HG02571 (cell line): ENCODE measurements at regions not wholly inside any gene's neighbourhood (a gene's known extent, or its start where the extent isn't known, plus 50 kb on each side); places are given as distances from the start of the nearest gene placed in this dataset.
A peak's percentile ranks its signal among the peaks of the same experiment; 100 is the strongest.

Experiments
- ATAC-seq: cut with Tn5 transposase; IDR thresholded peaks from one replicate; pipeline ENCODE4 v1.9.1; 2021; ENCODE audit warnings: mild to moderate bottlenecking, moderate library complexity; ENCODE audit not compliant: unreplicated experiment

- no peak for ATAC-seq
These were observed 574.3 kb upstream of the GHITM start for GRCh38 chr10:83564889-83565588.

GRCh38 chr10:83572036-83572435, 567.3 kb upstream of the GHITM start:
- ATAC-seq, result no peak

- ATAC-seq, result no peak
These were observed 564.5 kb upstream of the GHITM start for GRCh38 chr10:83574770-83575169.

GRCh38 chr10:83577421-83577820, 561.9 kb upstream of the GHITM start:
- no peak for ATAC-seq

GRCh38 chr10:83580373-83581012, 558.8 kb upstream of the GHITM start:
- ATAC-seq, result no peak

GRCh38 chr10:83582407-83583095, 556.8 kb upstream of the GHITM start:
- ATAC-seq, result no peak

- ATAC-seq, result no peak
These were observed 553.6 kb upstream of the GHITM start for GRCh38 chr10:83585686-83586085.

GRCh38 chr10:83592337-83592935, 546.9 kb upstream of the GHITM start:
- no peak for ATAC-seq

- peak; percentile 98 for ATAC-seq
These were observed 535.6 kb upstream of the GHITM start for GRCh38 chr10:83603708-83604107.

- no peak for ATAC-seq
These were observed 533.3 kb upstream of the GHITM start for GRCh38 chr10:83605783-83606630.

- no peak for ATAC-seq
These were observed 531.2 kb upstream of the GHITM start for GRCh38 chr10:83607959-83608745.

- no peak for ATAC-seq
These were observed 527.3 kb upstream of the GHITM start for GRCh38 chr10:83612050-83612449.

- no peak for ATAC-seq
These were observed 526.6 kb upstream of the GHITM start for GRCh38 chr10:83612746-83613145.

- ATAC-seq, result no peak
These were observed 522.1 kb upstream of the GHITM start for GRCh38 chr10:83617172-83617571.

GRCh38 chr10:83617692-83618545, 521.4 kb upstream of the GHITM start:
- no peak for ATAC-seq

GRCh38 chr10:83625831-83626360, 513.4 kb upstream of the GHITM start:
- ATAC-seq, result no peak

- ATAC-seq, result no peak
These were observed 506.6 kb upstream of the GHITM start for GRCh38 chr10:83632701-83633100.

GRCh38 chr10:83633547-83633946, 505.8 kb upstream of the GHITM start:
- no peak for ATAC-seq

- no peak for ATAC-seq
These were observed 502.5 kb upstream of the GHITM start for GRCh38 chr10:83636826-83637225.
